GM21723 (cell line): ENCODE measurements at regions not wholly inside any gene's neighbourhood (a gene's known extent, or its start where the extent isn't known, plus 50 kb on each side); places are given as distances from the start of the nearest gene placed in this dataset.

Experiments
- ATAC-seq: cut with Tn5 transposase; IDR thresholded peaks from one replicate; pipeline ENCODE4 v1.9.1; 2021; ENCODE audit warnings: mild to moderate bottlenecking, moderate library complexity; ENCODE audit not compliant: unreplicated experiment

DNA sequence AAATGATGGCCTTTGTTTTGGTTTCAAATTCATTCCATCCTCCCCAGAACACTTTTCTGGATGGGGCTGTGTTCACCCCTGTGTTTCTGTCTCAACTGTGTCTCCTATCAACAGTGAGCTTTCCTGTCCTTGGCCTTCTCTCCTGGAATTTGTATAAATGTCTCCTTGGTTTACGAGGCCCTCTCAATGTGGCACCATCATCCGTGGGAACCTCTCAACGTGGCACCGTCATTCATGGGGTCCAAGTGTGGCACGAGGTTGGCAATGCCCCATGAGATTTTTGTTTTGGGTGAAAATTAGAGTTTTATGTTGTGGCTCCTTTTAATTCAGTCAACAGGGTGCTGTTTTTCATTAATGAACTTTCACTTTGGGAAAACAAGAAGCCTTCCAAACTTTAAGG lies 280.7 kb upstream of the SALL3 start:
- ATAC-seq, result no peak

DNA sequence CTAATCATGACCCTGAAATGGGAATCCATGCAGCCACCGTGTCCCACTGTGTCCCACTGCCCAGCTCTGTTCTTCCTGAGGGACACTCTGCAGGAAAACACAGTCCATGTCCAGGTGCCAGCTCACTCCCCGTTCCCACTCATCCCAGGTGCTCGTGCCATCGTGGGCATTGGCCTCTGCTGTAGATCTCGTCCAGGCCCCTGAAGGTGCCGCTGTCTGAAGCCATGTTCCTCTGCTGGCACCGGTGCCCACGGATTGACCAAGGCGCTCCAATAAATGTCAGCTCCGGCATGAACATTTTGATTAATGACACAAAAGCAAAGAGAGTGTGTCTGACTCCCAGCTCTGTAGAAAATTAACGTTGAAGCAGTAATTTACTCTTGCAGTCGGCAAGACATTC lies 280.1 kb upstream of the SALL3 start:
- no peak for ATAC-seq

DNA sequence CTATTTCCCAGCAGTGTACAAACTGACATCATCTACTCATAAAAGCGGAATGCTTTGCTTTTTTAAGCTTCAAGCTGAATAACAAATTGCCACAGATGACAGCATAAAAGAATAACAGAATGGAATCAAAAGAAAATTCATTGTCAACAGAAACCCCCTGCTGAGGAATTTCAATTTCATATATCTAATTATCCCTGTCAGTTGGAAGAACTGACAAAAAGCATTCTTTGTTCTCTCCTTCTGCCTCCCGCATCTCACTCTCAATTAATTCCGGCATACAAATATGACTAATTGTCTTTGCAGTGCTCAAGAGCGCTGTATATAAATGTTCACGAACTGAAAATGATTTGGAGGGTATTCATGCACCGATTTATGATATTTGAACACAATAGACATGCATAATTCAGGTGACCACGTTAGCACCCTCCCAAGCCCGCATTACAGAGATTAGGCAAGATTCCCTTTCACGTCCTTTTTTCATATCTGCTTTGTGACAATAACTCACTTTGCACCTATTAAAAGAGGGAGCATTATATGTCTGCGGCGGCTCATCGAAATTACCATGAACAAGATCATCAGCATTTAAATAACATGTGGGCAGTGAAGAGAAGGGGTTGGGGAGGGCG lies 277.7 kb upstream of the SALL3 start:
- ATAC-seq, result no peak

DNA sequence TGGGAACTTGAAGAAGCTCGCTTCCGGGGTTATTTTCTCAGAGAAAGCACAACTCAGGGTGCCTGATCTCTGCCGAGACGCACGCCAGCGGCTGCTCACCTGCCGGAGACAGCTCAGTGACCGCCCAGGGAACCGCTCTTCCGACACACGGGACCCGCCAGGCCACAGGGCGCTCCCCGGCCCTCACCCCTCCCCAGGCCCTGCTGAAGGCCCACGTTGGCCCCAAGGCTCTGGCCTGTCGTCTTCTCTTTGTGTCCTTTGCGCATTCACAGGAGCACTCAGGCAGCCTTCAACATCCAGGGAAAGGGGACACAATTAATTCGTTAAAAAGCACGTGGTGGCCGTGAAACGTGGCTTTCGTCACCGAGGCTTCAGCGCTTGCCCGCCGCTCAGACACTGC lies 276.3 kb upstream of the SALL3 start:
- no peak for ATAC-seq

DNA sequence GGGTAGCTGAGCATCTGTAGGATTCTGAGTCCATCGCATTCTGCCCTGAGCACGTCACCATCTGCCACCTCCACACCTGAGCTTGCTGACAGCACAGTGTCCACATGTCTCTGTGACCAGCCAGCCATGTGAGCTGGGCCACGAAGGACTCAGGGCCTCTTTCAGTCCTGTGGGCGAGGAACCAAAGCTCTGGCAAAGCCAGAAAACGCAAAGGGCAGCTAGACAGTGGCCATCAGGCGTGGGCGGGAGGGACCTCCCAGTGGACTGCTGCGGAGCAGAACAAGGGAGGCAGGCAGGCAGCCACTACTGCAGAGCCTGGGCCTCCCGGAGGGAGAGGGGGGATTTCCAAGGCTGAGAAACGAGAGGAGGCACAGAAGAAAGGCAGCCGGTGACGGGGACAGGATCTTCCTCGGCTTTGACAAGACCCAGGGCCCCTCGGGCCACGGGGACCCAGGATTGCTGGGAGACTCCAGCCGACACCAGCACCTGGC lies 274.6 kb upstream of the SALL3 start:
- no peak for ATAC-seq

DNA sequence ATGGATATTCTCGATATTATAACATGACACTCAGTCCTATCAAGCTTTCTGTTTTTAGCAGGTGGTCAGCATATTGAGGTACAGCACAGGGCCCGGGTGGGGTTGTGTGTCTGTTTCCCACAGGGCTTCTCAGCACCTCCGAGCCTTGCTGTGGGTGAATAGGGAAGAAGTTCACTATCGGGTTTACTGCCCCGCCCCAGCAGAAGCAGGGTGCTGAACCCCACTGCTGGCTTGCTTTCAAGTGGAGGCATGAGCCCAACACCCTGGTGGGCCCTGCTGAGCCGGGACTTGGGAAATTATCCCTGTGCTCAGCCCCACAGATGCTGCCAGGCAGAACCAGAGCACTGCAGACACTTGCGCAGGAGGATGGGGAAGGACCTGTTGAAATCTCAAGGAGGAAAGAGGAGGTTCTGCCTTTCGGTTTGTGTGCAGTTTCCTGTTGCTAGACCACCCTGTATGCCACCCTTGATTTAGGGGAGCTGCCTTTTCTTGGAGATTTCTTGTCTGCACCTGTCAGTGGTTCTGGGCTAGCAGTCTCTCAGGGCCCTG lies 270.3 kb upstream of the SALL3 start:
- ATAC-seq, result no peak

DNA sequence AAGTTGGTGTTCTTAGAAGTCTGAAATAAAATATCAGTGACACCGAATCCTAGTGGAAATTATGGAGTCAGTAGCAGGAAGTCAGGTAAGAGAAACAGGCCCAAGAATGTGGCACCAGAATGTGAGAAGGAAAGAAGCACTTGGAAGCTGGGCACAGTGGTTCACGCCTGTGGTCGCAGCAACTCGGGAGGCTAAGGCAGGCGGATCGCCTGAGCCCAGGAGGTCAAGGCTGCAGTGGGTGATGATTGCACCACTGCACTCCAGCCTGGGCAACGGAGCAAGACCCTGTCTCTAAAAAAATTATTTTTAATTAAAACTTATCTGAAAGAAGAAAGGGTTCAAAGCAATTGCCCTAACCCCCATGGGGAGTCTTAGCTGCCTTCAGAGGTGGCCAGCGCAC lies 268.3 kb upstream of the SALL3 start:
- no peak for ATAC-seq

DNA sequence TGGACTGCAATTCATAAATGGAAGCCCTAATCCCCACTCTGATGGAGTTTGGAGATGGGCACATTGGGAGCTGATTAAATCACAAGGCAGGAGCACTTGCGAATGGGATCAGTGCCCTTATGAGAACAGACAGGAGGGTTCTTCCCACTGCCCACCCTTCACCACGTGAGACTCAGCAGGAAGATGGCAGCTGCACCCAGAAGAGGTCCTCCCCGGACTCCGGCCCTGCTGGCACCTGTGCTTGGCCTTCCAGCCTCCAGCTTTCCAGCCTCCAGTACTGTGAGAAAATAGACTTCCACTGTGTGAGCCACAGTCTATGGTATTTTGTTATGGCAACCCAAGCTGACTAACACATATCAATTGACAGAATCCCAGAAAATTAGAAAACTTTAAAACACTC lies 267.6 kb upstream of the SALL3 start:
- ATAC-seq, result no peak

DNA sequence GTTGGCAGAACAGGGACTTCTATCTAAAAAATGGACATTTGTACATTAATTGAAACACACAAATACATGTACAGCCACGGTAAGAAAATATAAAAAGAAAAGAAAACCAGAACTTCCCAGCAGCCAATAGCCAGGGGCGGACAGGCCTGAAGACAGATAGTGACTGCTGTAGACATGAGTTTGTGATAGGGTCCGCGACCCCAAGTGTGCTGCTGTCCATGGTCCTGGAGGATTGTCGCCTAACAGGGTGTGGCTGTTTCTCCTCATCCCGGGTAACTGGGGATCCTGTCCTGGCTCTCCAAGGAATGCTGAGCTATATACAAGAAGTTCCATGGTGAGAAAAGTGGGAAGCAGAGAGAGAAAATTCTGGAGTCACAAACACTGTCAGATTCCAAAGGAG lies 266.5 kb upstream of the SALL3 start:
- ATAC-seq, result no peak

DNA sequence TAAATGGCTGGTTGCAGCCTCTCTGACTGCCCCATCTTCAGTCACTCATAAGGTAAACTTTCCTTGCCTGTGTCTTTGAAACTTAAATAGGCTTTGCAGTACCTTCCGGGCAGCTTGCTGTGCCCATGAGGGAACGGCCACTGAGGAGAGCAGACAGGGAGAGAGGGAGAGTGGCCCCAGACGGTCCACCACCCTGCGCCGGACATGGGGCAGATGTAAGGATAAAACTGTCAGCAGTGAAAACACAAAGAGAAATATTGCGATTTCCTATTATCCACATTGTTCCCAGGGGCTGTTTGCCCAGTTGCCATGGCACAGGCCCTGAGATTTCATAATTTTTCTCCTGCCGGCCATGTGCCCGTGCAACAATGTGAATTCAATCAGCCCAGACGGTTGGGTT lies 265.9 kb upstream of the SALL3 start:
- no peak for ATAC-seq

DNA sequence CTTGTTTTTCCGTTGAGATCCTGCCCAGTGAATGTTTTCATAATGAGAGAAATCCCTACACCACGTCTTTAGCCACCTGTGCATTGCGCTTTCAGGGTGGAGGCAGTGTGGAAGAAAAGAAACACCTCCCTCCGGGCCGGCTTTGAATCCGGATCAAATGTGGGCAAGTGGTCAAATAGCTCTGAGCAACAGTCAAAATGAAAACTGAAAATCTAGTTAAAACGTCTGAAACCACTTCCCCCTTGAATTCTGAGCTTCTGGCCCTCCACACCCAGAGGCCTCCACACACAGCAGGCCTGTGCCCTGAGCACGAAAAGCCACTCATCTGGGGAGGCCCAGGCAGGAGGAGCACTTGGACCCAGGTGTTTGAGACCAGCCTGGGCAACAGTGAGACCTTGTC lies 263.6 kb upstream of the SALL3 start:
- no peak for ATAC-seq

DNA sequence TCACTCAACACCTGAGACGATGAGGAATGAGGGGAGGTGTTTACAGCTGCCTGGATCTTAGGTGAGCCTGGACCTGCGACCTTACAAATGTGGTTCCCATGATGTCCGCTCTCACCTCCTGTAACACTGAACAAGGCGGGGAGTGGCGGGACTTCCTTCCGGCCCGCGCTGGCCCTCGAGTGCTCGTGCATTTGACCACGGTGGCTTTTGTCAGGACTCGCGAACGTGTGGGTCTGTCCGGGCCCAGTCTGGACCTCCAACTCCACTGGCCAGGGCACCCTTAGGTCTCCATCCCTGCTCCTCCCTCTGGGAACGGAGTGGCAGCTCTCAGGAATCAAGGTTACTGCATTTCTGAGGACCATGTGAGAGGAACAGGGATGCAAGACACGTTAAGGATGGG lies 263.0 kb upstream of the SALL3 start:
- ATAC-seq, result no peak

DNA sequence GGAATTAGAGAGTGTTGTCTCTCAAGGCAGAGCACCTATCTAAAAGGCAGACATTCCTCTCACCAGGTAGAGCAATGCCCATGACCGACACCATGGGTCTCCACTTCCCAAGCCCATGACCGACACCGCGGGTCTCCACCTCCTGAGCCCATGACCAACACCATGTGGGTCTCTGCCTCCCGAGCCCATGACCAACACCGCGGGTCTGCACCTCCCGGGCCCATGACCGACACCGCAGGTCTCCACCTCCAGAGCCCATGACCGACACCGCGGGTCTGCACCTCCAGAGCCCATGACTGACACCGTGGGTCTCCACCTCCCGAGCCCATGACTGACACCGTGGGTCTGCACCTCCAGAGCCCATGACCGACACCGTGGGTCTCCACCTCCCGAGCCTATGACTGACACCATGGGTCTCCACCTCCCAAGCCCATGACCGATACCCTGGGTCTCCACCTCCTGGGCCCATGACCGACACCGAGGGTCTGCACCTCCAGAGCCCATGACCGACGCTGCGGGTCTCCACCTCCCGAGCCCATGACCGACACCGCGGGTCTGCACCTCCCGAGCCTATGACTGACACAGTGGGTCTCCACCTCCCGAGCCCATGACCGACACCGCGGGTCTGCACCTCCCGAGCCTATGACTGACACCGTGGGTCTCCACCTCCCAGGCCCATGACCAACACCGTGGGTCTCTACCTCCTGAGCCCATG lies 262.4 kb upstream of the SALL3 start:
- no peak for ATAC-seq

DNA sequence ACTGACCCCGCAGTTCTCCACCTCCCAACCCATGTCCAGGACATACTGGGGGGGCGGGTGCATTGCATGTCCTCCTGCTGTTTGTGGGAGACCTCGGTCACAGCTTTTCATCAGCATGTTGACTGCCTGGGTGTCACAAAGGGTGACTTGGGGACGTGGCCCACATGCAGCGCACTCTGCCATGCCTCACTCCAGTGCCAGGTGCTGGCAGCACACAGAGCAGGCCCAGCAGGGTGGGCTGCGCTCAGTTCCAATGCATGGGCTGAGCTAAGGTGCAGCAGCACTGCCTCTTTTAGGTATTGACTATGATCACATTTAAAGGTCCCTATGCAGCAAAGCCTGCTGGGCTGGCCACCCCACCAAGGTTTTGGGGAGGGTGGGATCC lies 261.9 kb upstream of the SALL3 start:
- no peak for ATAC-seq

DNA sequence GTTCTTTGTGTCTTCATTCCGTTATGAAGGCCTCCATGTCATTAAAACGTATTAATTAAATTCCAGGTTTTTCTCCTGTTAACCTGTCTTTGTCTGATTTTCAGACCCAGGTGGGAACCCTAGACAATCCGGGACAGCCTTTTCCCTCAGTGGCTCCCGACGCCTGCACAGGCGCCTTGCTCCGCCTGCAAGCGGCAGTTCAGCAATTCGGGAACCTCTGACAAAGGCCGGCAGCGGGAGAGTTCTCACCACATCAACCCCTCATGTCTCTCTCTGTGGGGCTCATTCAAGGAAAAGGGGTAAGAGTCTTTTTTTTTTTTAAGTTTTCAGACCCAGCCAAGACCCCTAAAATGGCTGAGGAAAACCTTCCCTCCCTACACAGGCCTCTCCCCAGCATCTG lies 259.8 kb upstream of the SALL3 start:
- no peak for ATAC-seq

DNA sequence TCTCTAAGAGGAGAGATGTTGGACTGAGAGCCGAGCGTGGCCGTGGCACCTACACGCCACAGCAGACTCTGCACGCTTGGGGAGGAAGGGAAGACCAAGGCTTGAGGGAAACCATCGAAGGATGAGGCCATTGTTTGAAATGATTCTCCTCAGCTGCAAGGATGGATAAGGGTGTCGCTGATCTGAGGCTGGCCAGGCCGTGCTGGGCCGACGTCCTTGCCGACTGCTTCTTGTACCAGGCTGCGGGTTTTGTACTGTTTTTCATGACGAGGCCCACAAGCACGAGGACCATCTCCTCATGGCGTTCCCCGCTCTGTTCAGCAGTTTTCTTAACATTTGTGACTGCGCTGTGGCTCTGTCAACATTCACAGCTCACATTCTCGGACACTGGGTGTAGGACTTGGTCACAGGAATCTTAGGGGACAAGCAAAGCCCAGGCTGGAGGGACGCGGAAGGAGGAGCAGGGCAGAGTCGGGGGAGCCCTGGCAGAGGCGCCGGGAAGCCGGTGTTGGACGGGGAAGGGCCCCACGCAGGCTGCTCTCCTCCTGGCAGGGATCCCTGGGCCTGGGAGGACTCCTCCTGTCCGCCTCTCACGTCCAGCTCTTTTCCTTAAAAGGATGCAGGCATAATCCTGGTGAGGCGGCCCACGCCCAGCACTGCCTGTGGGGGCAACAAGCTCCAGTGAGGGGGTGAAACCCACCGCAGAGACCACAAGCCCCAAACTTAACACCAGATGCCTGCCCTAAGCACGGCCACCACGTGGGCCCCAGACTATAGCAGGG lies 259.0 kb upstream of the SALL3 start:
- ATAC-seq, result no peak

DNA sequence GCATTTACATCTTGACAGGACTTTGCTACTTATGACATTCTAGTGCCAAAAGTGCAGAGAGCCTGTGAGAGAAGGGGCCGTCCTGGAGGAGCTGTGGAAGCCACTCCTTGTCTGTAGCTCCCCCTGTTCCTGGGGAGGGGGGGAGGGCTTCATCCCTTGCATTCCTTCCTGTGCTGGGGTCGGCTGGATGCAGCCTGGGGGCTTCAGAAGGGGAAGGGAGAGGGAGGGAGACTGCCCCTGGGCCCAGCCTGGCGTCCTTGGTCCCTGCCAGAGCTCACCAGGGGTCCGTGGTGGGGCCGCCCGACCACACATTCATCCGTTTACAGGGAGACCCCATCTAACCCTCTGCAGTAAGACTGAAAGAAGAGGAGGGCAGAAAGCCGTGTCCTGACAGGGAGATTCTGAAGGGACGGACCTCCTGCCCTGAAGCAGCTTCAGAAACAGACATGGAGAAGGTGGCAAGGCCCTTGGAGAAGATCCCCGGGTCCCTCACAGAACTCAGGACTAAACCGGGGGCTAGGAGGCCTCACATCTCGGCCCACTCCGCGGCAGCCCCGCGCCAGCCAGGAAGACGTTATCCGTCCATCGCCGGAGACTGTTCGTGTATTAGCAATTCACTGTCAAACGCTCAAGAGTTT lies 258.3 kb upstream of the SALL3 start:
- ATAC-seq, result no peak

DNA sequence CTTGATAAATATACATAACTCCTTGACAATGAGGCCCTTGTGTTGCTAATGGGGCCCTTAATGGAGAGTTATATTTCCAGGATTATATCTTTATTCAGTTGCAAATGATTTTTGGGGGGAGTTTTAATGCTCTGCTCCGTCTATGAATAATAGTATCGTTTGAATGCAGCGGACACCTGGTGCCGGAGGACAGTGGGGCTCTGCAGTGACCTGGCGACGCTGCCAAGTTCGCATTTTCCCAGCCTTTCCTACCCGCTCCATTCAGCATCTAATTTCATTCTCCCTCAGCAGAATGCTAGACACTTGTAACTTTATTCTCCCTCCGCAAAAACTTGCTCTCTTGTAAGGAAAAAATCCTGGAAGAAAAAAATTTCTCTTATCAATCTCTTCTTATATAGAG lies 257.6 kb upstream of the SALL3 start:
- no peak for ATAC-seq

DNA sequence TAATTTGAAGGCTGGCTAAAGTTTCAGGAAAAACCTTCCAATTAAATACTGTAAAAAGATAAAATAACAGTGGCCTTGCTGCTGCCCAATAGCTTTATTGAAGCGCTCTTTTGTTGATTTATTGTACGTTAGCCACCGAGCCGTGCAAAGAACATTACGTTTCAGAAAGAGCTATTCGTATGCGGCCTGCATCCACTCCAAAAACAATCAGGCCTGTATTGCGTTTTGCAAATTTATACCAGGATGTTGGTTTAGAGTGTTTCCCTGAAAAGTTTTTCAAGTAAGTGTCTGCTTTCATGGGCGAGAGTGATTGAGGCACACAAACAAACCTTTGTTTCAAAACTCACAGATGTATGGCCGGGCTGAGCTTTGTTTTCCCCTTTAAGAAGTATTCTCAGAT lies 257.2 kb upstream of the SALL3 start:
- no peak for ATAC-seq

DNA sequence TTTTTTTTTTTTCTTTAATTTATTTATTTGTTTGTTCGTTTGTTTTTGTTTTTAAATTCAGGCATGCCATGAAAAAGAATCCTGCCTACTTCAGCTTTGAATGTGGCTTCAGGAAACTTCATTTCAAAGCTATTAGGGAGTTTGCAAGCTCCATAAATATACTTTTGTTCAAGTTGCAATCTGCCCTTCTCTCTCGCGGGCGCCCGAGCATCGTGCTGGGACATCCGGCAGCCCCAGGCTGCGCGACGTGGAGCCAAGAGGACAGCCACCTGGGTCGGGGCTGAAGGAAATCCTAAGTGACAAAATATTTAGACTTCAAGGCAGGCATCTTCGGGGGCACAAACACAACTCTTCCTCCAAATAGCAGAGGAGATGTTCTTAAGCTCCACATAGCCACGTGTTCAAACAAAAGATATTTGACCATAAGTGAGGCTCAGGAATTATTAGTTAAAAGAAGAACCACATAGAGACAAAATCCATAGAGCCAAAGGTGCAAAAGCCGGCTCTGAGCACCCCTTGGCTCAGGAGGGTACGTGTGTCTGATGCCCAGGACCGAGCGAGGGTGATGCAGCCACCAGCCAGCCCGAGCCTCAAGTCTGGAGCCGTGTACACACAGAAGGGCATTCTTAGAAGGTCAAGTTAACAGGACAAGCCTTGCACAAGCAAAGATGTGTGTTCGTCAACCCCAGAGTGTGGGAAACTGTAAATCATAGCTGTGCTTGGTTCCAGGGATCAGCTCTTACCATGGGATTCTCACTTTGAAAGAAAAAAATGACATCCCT lies 256.5 kb upstream of the SALL3 start:
- ATAC-seq, result no peak
